A549 (cell line): ENCODE measurements at regions not wholly inside any gene's neighbourhood (a gene's known extent, or its start where the extent isn't known, plus 50 kb on each side); places are given as distances from the start of the nearest gene placed in this dataset.

Experiments used
- EHMT2 ChIP-seq: fragments of 200-600 bp; sonication (generic); IDR thresholded peaks from 2 replicates; pipeline ENCODE4 v1.6.1; 2016; ENCODE audit warnings: antibody characterized with exemption, low read depth, mild to moderate bottlenecking, moderate library complexity
- REST ChIP-seq: fragments of 200-600 bp; sonication (generic); IDR thresholded peaks from 2 replicates; pipeline ENCODE4 v1.6.1; 2016; ENCODE audit warnings: antibody characterized with exemption, mild to moderate bottlenecking, moderate library complexity
- RFX5 ChIP-seq: fragments of 450-650 bp; IDR thresholded peaks from 2 replicates; pipeline ENCODE4 v1.7.1; 2014; ENCODE audit warnings: antibody characterized with exemption, mild to moderate bottlenecking, moderate library complexity
- SREBF2 ChIP-seq: fragments of 450-650 bp; IDR thresholded peaks from 2 replicates; pipeline ENCODE4 v1.6.1; 2014; ENCODE audit warnings: mild to moderate bottlenecking, moderate library complexity
- ZSCAN20 ChIP-seq: fragments of 250-450 bp; sonication (Bioruptor Pico); IDR thresholded peaks from 2 replicates; pipeline ENCODE4 v1.8.0; 2022; ENCODE audit warnings: mild to moderate bottlenecking, moderate library complexity
- TF ChIP-seq, protein P1 (sequence below): fragments of >200 bp; sonication (Bioruptor Twin); formaldehyde crosslinking; IDR thresholded peaks from 3 replicates; pipeline ENCODE4 v1.5.1; 2016

DNA sequence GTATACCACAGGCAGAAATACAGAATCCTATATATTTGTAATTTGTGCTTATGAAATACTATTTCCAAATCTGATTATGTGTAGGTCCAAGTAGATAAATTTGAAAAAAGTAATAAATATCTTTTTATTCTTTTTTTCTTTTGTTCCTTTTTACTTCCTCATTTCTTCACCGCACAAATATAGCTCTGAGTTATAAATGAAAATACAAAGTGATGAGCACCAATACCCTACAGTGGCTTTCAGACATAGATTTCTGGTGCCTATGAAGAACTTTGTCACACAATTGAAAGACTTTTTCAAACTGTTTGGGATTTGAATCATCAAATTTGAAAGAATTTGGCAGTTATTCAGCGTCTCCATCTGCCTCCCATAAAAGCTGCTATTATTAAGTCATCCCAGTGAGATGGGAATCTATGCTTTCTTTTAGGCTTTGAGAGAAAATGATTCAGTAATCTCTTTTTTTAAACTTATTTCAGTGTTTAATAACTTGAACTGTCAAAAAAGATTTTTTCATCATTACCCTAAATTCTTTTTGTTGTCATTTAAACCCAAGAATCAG, 363.6 kb upstream of the GOLIM4 start:
- TF ChIP-seq, protein P1, sequence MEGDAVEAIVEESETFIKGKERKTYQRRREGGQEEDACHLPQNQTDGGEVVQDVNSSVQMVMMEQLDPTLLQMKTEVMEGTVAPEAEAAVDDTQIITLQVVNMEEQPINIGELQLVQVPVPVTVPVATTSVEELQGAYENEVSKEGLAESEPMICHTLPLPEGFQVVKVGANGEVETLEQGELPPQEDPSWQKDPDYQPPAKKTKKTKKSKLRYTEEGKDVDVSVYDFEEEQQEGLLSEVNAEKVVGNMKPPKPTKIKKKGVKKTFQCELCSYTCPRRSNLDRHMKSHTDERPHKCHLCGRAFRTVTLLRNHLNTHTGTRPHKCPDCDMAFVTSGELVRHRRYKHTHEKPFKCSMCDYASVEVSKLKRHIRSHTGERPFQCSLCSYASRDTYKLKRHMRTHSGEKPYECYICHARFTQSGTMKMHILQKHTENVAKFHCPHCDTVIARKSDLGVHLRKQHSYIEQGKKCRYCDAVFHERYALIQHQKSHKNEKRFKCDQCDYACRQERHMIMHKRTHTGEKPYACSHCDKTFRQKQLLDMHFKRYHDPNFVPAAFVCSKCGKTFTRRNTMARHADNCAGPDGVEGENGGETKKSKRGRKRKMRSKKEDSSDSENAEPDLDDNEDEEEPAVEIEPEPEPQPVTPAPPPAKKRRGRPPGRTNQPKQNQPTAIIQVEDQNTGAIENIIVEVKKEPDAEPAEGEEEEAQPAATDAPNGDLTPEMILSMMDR: no peak
- TF ChIP-seq REST (no peak), RFX5 (no peak), ZSCAN20 (CRISPR knock-in tag) (no peak), SREBF2 (no peak), EHMT2 (no peak)
